Mesothelial cell of epicardium (in vitro differentiated cells): ENCODE measurements at regions not wholly inside any gene's neighbourhood (a gene's known extent, or its start where the extent isn't known, plus 50 kb on each side); places are given as distances from the start of the nearest gene placed in this dataset.

Experiments
- DNase-seq, 2 experiments: peaks; one replicate each; pipeline ENCODE4 v3.0.0; 2021; ENCODE audit warnings: low spot score in 2 of 2; ENCODE audit not compliant: unreplicated experiment in 2 of 2
- H3K27ac Mint-ChIP-seq: 2 replicates; pipeline ENCODE4 v1.8.0; 2021; ENCODE audit warnings: mixed read lengths
- H3K27me3 Mint-ChIP-seq: 2 replicates; pipeline ENCODE4 v1.8.0; 2021; ENCODE audit warnings: low read depth, mixed read lengths
- H3K36me3 Mint-ChIP-seq: 2 replicates; pipeline ENCODE4 v1.8.0; 2021; ENCODE audit warnings: mixed read lengths
- H3K4me1 Mint-ChIP-seq: 2 replicates; pipeline ENCODE4 v1.8.0; 2021; ENCODE audit warnings: mixed read lengths
- H3K4me3 Mint-ChIP-seq: 2 replicates; pipeline ENCODE4 v1.8.0; 2021; ENCODE audit warnings: mild to moderate bottlenecking, moderate library complexity, mixed read lengths
- H3K9me3 Mint-ChIP-seq: 2 replicates; pipeline ENCODE4 v1.8.0; 2021; ENCODE audit warnings: mixed read lengths
- TF ChIP-seq, protein P1 (sequence below): fragments of 200-600 bp; sonication (generic); IDR thresholded peaks from one replicate; pipeline ENCODE4 v1.5.0; 2021; ENCODE audit warnings: antibody characterized with exemption; ENCODE audit not compliant: unreplicated experiment

- no peaks in the 10 kb centered on the region for H3K36me3 Mint-ChIP-seq
- peaks cover 1% of the 10 kb centered on the region for H3K27me3 Mint-ChIP-seq
- no peak overlapping the region for H3K27ac Mint-ChIP-seq
- H3K4me1 Mint-ChIP-seq: no peaks in the 10 kb centered on the region
- no peak overlapping the region for H3K4me3 Mint-ChIP-seq
- DNase-seq: no peak
- TF ChIP-seq, protein P1, sequence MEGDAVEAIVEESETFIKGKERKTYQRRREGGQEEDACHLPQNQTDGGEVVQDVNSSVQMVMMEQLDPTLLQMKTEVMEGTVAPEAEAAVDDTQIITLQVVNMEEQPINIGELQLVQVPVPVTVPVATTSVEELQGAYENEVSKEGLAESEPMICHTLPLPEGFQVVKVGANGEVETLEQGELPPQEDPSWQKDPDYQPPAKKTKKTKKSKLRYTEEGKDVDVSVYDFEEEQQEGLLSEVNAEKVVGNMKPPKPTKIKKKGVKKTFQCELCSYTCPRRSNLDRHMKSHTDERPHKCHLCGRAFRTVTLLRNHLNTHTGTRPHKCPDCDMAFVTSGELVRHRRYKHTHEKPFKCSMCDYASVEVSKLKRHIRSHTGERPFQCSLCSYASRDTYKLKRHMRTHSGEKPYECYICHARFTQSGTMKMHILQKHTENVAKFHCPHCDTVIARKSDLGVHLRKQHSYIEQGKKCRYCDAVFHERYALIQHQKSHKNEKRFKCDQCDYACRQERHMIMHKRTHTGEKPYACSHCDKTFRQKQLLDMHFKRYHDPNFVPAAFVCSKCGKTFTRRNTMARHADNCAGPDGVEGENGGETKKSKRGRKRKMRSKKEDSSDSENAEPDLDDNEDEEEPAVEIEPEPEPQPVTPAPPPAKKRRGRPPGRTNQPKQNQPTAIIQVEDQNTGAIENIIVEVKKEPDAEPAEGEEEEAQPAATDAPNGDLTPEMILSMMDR: no peak
- H3K9me3 Mint-ChIP-seq: peaks cover 10% of the 10 kb centered on the region
Measured at GRCh38 chr18:77622009-77622692, 372.5 kb downstream of the GALR1 start.

- H3K27ac Mint-ChIP-seq: no peak overlapping the region
- TF ChIP-seq, protein P1: no peak
- DNase-seq: no peak
- H3K4me1 Mint-ChIP-seq: no peaks in the 10 kb centered on the region
- no peak overlapping the region for H3K4me3 Mint-ChIP-seq
- peaks cover 6% of the 10 kb centered on the region for H3K9me3 Mint-ChIP-seq
- H3K36me3 Mint-ChIP-seq: no peaks in the 10 kb centered on the region
- peaks cover 1% of the 10 kb centered on the region for H3K27me3 Mint-ChIP-seq
Measured at GRCh38 chr18:77632758-77633157, 383.1 kb downstream of the GALR1 start.

GRCh38 chr18:77634494-77634893, 384.8 kb downstream of the GALR1 start:
- TF ChIP-seq, protein P1: no peak
- Mint-ChIP-seq H3K9me3 (peaks cover 22% of the 10 kb centered on the region), H3K36me3 (no peaks in the 10 kb centered on the region), H3K4me3 (no peak overlapping the region), H3K27ac (no peak overlapping the region), H3K4me1 (no peaks in the 10 kb centered on the region), H3K27me3 (no peaks in the 10 kb centered on the region)
- no peak for DNase-seq

- Mint-ChIP-seq H3K36me3 (no peaks in the 10 kb centered on the region), H3K4me1 (no peaks in the 10 kb centered on the region), H3K4me3 (no peak overlapping the region), H3K27ac (no peak overlapping the region), H3K27me3 (no peaks in the 10 kb centered on the region), H3K9me3 (peaks cover 31% of the 10 kb centered on the region)
- DNase-seq: no peak
- TF ChIP-seq, protein P1: no peak
Measured at GRCh38 chr18:77635451-77635850, 385.8 kb downstream of the GALR1 start.

DNA sequence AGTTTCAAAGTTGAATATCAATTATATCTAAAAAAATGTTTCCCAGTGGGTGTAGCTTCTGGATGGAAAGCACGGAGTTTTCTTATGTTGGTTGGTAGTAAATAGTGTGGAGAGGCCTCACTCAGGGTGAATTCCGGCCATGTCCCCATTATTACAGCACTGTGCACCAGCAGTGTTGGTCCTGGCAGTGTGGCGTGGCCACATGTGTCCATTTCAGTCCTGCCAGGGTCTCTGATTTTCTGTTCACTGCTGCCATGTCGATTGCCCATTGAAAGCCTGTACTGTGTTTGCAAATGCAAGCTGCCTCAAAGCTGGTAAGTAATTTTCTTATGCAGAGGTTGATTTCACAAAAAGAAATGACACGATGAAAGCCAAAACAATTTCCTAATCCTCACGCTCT, 386.2 kb downstream of the GALR1 start:
- Mint-ChIP-seq H3K9me3 (peaks cover 31% of the 10 kb centered on the region), H3K27ac (no peak overlapping the region), H3K4me1 (no peaks in the 10 kb centered on the region), H3K4me3 (no peak overlapping the region), H3K27me3 (no peaks in the 10 kb centered on the region), H3K36me3 (no peaks in the 10 kb centered on the region)
- no peak for DNase-seq
- TF ChIP-seq, protein P1: no peak
